Neural progenitor cell (in vitro differentiated cells): ENCODE measurements at regions not wholly inside any gene's neighbourhood (a gene's known extent, or its start where the extent isn't known, plus 50 kb on each side); places are given as distances from the start of the nearest gene placed in this dataset.
A peak's percentile ranks its signal among the peaks of the same experiment; 100 is the strongest.

Source experiments
- DNase-seq: peaks from one replicate; pipeline ENCODE4 v3.0.0-alpha.2; 2016; ENCODE audit warnings: low spot score
- H2AFZ ChIP-seq: fragments of 200-600 bp; sonication (generic); replicated peaks from 2 replicates; pipeline ENCODE4 v1.6.1; 2016; ENCODE audit warnings: antibody characterized with exemption
- H3F3A ChIP-seq: fragments of 200-600 bp; sonication (generic); 2 replicates; pipeline ENCODE4 v1.6.1; 2016; ENCODE audit warnings: antibody characterized with exemption, low read depth
- H3K27ac ChIP-seq: fragments of 200-600 bp; sonication (generic); 2 replicates; pipeline ENCODE4 v1.5.1; 2016; ENCODE audit warnings: mild to moderate bottlenecking
- H3K27me3 ChIP-seq: fragments of 200-600 bp; sonication (generic); 2 replicates; pipeline ENCODE4 v1.6.1; 2016; ENCODE audit warnings: mild to moderate bottlenecking, moderate library complexity
- H3K36me3 ChIP-seq: fragments of 200-600 bp; sonication (generic); 2 replicates; pipeline ENCODE4 v1.5.1; 2016
- H3K4me1 ChIP-seq: fragments of 200-600 bp; sonication (generic); 2 replicates; pipeline ENCODE4 v1.6.1; 2016; ENCODE audit warnings: mixed run types
- H3K4me2 ChIP-seq: fragments of 200-600 bp; sonication (generic); 2 replicates; pipeline ENCODE4 v1.6.1; 2016
- H3K4me3 ChIP-seq: fragments of 200-600 bp; sonication (generic); 2 replicates; pipeline ENCODE4 v1.5.1; 2016
- H3K79me2 ChIP-seq: fragments of 200-600 bp; sonication (generic); 2 replicates; pipeline ENCODE4 v1.6.1; 2016; ENCODE audit warnings: low read depth
- H3K9ac ChIP-seq: fragments of 200-600 bp; sonication (generic); 2 replicates; pipeline ENCODE4 v1.6.1; 2016
- H3K9me3 ChIP-seq: fragments of 200-600 bp; sonication (generic); 2 replicates; pipeline ENCODE4 v1.5.1; 2016; ENCODE audit warnings: low read depth
- H4K20me1 ChIP-seq: fragments of 200-600 bp; sonication (generic); 2 replicates; pipeline ENCODE4 v1.6.1; 2016; ENCODE audit warnings: low read depth
- H3K27ac Mint-ChIP-seq: 3 replicates; pipeline ENCODE4 v1.8.0; 2021; ENCODE audit warnings: mixed read lengths
- H3K27me3 Mint-ChIP-seq: 2 replicates; pipeline ENCODE4 v1.8.0; 2022; ENCODE audit warnings: low read depth, mild to moderate bottlenecking, inconsistent platforms, moderate library complexity, mixed read lengths; ENCODE audit not compliant: insufficient read depth
- H3K36me3 Mint-ChIP-seq: 3 replicates; pipeline ENCODE4 v1.8.0; 2021; ENCODE audit warnings: mixed read lengths
- H3K4me1 Mint-ChIP-seq: 3 replicates; pipeline ENCODE4 v1.8.0; 2021; ENCODE audit warnings: mixed read lengths
- H3K4me3 Mint-ChIP-seq: 3 replicates; pipeline ENCODE4 v1.8.0; 2021; ENCODE audit warnings: mild to moderate bottlenecking, moderate library complexity, mixed read lengths
- H3K9me3 Mint-ChIP-seq: 3 replicates; pipeline ENCODE4 v1.8.0; 2020; ENCODE audit warnings: mixed read lengths
- CTCF ChIP-seq: fragments of 200-600 bp; sonication (generic); IDR thresholded peaks from 2 replicates; pipeline ENCODE4 v1.5.1; 2017; ENCODE audit warnings: antibody characterized with exemption, mild to moderate bottlenecking
- EZH2 ChIP-seq: fragments of 200-600 bp; sonication (generic); IDR thresholded peaks from 2 replicates; pipeline ENCODE4 v1.6.1; 2017; ENCODE audit warnings: antibody characterized with exemption, mild to moderate bottlenecking, moderate library complexity
- EZH2phosphoT487 ChIP-seq: fragments of 200-600 bp; sonication (generic); IDR thresholded peaks from 2 replicates; pipeline ENCODE4 v1.6.1; 2017; ENCODE audit warnings: antibody characterized with exemption

DNA sequence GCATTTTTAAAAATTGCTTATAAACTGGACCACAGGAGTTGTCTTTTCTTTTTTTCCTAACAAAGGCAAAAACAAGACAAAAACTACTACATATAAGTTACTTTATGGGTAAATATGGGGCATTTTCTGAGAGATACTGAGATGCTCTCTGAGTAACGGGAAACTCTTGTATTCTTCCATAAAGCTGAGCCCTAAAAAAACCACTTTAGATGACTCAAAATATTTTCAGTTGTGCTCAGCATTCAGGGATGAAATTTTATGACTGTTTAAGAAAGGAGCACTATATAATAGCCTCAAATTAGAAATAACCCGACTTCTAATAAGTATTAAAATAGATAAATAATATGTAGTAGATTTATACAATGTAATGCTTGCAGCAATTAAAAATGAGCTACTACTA is 644.5 kb downstream of the KCTD16 start:
- no peak overlapping the region for H3K4me2 ChIP-seq
- H3K4me1 Mint-ChIP-seq, result no peaks in the 10 kb centered on the region
- TF ChIP-seq EZH2phosphoT487, result no peak
- TF ChIP-seq EZH2, result no peak
- no peak for TF ChIP-seq CTCF
- H3K27ac ChIP-seq, result no peak overlapping the region
- H3K36me3 Mint-ChIP-seq, result no peaks in the 10 kb centered on the region
- no peak overlapping the region for H3K27ac Mint-ChIP-seq
- H3K4me3 ChIP-seq, result no peak overlapping the region
- no peaks in the 10 kb centered on the region for H3K4me1 ChIP-seq
- no peak overlapping the region for H3K9ac ChIP-seq
- H3K79me2 ChIP-seq, result no peaks in the 10 kb centered on the region
- no peaks in the 10 kb centered on the region for H3K27me3 Mint-ChIP-seq
- H3K9me3 ChIP-seq, result no peaks in the 10 kb centered on the region
- no peaks in the 10 kb centered on the region for H4K20me1 ChIP-seq
- H3K27me3 ChIP-seq, result no peaks in the 10 kb centered on the region
- H3F3A ChIP-seq, result no peaks in the 10 kb centered on the region
- H2AFZ ChIP-seq, result no peak overlapping the region
- no peaks in the 10 kb centered on the region for H3K9me3 Mint-ChIP-seq
- no peaks in the 10 kb centered on the region for H3K36me3 ChIP-seq
- H3K4me3 Mint-ChIP-seq, result no peak overlapping the region
- DNase-seq, result no peak

DNA sequence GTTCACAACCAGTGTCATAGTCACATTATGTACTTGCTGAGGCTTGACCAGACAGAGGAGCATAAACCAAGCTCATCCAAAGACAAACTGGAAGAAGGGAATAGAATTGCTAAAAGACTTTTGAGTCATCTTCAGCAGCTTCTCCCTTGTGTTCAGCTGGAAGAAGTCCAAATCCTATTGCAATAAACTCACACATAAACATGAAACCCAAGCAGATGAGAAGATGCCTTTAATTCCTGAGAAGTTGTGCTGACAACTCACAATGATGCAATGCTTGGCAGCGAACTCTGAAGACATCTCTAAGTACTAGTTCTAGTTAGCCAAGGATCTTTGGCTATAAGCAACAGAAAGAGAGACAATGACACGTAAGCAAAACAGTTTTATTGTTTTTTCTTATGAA is 642.1 kb downstream of the KCTD16 start:
- Histone ChIP-seq H3K9ac (no peak overlapping the region), H3K27ac (no peak overlapping the region), H3K4me3 (no peak overlapping the region), H3K4me1 (no peaks in the 10 kb centered on the region), H3F3A (no peaks in the 10 kb centered on the region), H3K79me2 (no peaks in the 10 kb centered on the region), H3K4me2 (no peak overlapping the region), H4K20me1 (no peaks in the 10 kb centered on the region), H3K27me3 (no peaks in the 10 kb centered on the region), H3K36me3 (no peaks in the 10 kb centered on the region), H2AFZ (no peak overlapping the region), H3K9me3 (no peaks in the 10 kb centered on the region)
- Mint-ChIP-seq H3K9me3 (no peaks in the 10 kb centered on the region), H3K36me3 (no peaks in the 10 kb centered on the region), H3K4me3 (no peak overlapping the region), H3K27ac (no peak overlapping the region), H3K4me1 (no peaks in the 10 kb centered on the region), H3K27me3 (no peaks in the 10 kb centered on the region)
- TF ChIP-seq CTCF (no peak), EZH2 (no peak), EZH2phosphoT487 (no peak)
- DNase-seq, result no peak

- TF ChIP-seq CTCF (no peak), EZH2 (no peak), EZH2phosphoT487 (no peak)
- no peak overlapping the region for H3K4me3 ChIP-seq
These were observed 629.5 kb downstream of the KCTD16 start for GRCh38 chr5:144800169-144800568.

DNA sequence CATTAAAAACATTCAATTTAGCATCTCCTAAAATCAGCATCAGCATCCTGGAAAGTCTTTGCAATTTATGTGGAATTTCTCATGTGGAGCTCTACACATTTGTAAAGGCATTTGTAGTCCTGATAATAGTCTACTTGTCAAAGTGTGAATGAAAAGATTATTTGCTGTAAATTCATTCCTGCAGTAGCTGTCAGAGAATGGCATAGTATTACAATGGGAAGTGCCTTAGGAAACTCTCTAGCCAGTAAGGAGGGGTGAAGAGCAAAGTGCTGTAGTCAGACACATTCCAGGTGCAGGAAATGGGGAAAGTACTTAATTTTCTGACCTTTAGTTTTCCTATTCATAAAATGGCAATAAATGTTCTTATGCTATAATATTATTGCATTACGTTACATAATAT is 627.9 kb downstream of the KCTD16 start:
- Mint-ChIP-seq H3K4me3 (no peak overlapping the region), H3K9me3 (no peaks in the 10 kb centered on the region), H3K36me3 (no peaks in the 10 kb centered on the region), H3K27me3 (no peaks in the 10 kb centered on the region), H3K4me1 (no peaks in the 10 kb centered on the region), H3K27ac (no peak overlapping the region)
- no peak for TF ChIP-seq EZH2
- TF ChIP-seq EZH2phosphoT487, result no peak
- TF ChIP-seq CTCF, result no peak
- Histone ChIP-seq H3K79me2 (no peaks in the 10 kb centered on the region), H3K4me1 (peaks cover 6% of the 10 kb centered on the region), H3K9me3 (no peaks in the 10 kb centered on the region), H3F3A (no peaks in the 10 kb centered on the region), H4K20me1 (no peaks in the 10 kb centered on the region), H3K4me3 (no peak overlapping the region), H3K9ac (no peak overlapping the region), H3K27me3 (no peaks in the 10 kb centered on the region), H3K36me3 (no peaks in the 10 kb centered on the region), H3K27ac (no peak overlapping the region), H3K4me2 (no peak overlapping the region), H2AFZ (peak overlapping the region; percentile 51)
- DNase-seq, result no peak

More at GRCh38 chr5:144800169-144800568, 629.5 kb downstream of the KCTD16 start:
- H3K27ac ChIP-seq, result no peak overlapping the region
- H3F3A ChIP-seq, result no peaks in the 10 kb centered on the region
- no peaks in the 10 kb centered on the region for H3K36me3 ChIP-seq
- H3K9me3 ChIP-seq, result no peaks in the 10 kb centered on the region
- no peak overlapping the region for H3K9ac ChIP-seq
- H3K79me2 ChIP-seq, result no peaks in the 10 kb centered on the region
- H3K9me3 Mint-ChIP-seq, result no peaks in the 10 kb centered on the region
- H3K27me3 Mint-ChIP-seq, result no peaks in the 10 kb centered on the region
- no peaks in the 10 kb centered on the region for H3K4me1 Mint-ChIP-seq
- H2AFZ ChIP-seq, result no peak overlapping the region
- H3K27me3 ChIP-seq, result no peaks in the 10 kb centered on the region
- no peaks in the 10 kb centered on the region for H3K36me3 Mint-ChIP-seq
- H3K4me1 ChIP-seq, result peaks cover 1% of the 10 kb centered on the region
- DNase-seq, result no peak
- no peak overlapping the region for H3K4me3 Mint-ChIP-seq
- H3K27ac Mint-ChIP-seq, result no peak overlapping the region
- H3K4me2 ChIP-seq, result no peak overlapping the region
- no peaks in the 10 kb centered on the region for H4K20me1 ChIP-seq
